Tibial nerve (tissue), 4 donors: ENCODE measurements at regions not wholly inside any gene's neighbourhood (a gene's known extent, or its start where the extent isn't known, plus 50 kb on each side); places are given as distances from the start of the nearest gene placed in this dataset.

Source experiments
- DNase-seq, 2 donors: peaks; one replicate each; pipeline ENCODE4 v3.0.0-alpha.2; 2019; ENCODE audit warnings: low spot score in 2 of 2
- H3K27ac ChIP-seq, 4 donors: fragments of 200-600 bp; sonication (generic) in 3 of 4; one replicate each; pipeline ENCODE4 v1.5.1; 2017 to 2019; ENCODE audit warnings: mild to moderate bottlenecking in 1 of 4
- H3K27me3 ChIP-seq, 2 donors: fragments of 200-600 bp; sonication (generic) in 1 of 2; one replicate each; pipeline versions ENCODE4 v1.5.1 to v1.6.0; 2017 to 2019
- H3K36me3 ChIP-seq, 3 donors: fragments of 200-600 bp; sonication (generic); one replicate each; pipeline ENCODE4 v1.5.1; 2018 to 2019
- H3K4me1 ChIP-seq, 4 donors: fragments of 200-600 bp; sonication (generic) in 3 of 4; one replicate each; pipeline ENCODE4 v1.5.1; 2017 to 2019
- H3K4me3 ChIP-seq, 4 donors: fragments of 200-600 bp; sonication (generic) in 3 of 4; one replicate each; pipeline ENCODE4 v1.5.1; 2017 to 2019; ENCODE audit warnings: mild to moderate bottlenecking in 1 of 4, moderate library complexity in 1 of 4
- H3K9me3 ChIP-seq, 4 donors: fragments of 200-600 bp; sonication (generic) in 3 of 4; one replicate each; pipeline ENCODE4 v1.5.1; 2017 to 2019
- EP300 ChIP-seq, 2 donors: sonication (generic); formaldehyde crosslinking; IDR thresholded peaks; one replicate each; pipeline ENCODE4 v1.6.1; 2017; ENCODE audit warnings: antibody characterized with exemption in 2 of 2, mild to moderate bottlenecking in 1 of 2
- POLR2A ChIP-seq, 2 donors: fragments of 450-650 bp; IDR thresholded peaks; one replicate each; pipeline ENCODE4 v1.6.1; 2017; ENCODE audit warnings: antibody characterized with exemption in 2 of 2, mild to moderate bottlenecking in 2 of 2, moderate library complexity in 2 of 2
- WGBS, 2 donors: methylation state at CpG; one replicate each; pipeline ENCODE4 v1.1.5; 2018; 5-methylcytosine and 5-hydroxymethylcytosine counted together
- TF ChIP-seq, protein P1 (sequence below), 5 experiments: fragments of 200-600 bp in 3 of 5; fragments of 450-650 bp in 2 of 5; sonication (generic) in 3 of 5; IDR thresholded peaks; one replicate each; pipeline ENCODE4 v1.5.1; 2016 to 2019; ENCODE audit warnings: antibody characterized with exemption in 5 of 5, mild to moderate bottlenecking in 3 of 5, moderate library complexity in 2 of 5

DNA sequence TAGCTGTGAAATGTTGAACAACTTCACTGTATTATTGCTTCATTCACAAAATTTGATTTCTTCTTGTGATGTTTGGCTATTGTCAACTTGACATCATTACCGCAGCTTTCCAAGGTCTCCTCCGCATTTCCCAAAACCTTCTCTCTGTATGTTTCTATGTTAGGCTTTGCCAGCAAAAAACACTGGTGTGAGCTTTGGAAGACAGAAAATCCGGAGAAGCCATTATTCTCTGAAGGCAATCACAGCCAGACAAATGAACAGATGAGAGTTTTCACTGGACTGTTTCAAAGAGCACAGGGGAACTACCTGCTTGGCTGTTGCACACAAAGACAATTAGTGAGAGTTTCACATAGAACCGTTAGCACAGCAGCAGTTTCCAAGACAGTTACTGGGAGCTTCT, 609.6 kb downstream of the BRINP3 start:
- H3K4me1 ChIP-seq: no peaks in the 10 kb centered on the region
- H3K36me3 ChIP-seq: no peaks in the 10 kb centered on the region
- H3K27me3 ChIP-seq: no peaks in the 10 kb centered on the region
- H3K4me3 ChIP-seq: no peak overlapping the region
- DNase-seq: no peak
- TF ChIP-seq, protein P1, sequence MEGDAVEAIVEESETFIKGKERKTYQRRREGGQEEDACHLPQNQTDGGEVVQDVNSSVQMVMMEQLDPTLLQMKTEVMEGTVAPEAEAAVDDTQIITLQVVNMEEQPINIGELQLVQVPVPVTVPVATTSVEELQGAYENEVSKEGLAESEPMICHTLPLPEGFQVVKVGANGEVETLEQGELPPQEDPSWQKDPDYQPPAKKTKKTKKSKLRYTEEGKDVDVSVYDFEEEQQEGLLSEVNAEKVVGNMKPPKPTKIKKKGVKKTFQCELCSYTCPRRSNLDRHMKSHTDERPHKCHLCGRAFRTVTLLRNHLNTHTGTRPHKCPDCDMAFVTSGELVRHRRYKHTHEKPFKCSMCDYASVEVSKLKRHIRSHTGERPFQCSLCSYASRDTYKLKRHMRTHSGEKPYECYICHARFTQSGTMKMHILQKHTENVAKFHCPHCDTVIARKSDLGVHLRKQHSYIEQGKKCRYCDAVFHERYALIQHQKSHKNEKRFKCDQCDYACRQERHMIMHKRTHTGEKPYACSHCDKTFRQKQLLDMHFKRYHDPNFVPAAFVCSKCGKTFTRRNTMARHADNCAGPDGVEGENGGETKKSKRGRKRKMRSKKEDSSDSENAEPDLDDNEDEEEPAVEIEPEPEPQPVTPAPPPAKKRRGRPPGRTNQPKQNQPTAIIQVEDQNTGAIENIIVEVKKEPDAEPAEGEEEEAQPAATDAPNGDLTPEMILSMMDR (IDR thresholded peaks at IDR 0.05): no peak
- no peak for TF ChIP-seq POLR2A (IDR thresholded peaks at IDR 0.05)
- TF ChIP-seq EP300 (IDR thresholded peaks at IDR 0.05): no peak
- H3K27ac ChIP-seq: no peak overlapping the region
- 55 to 63% methylated on average over 4 of the region's 4 CpGs for WGBS, 2 donors
- H3K9me3 ChIP-seq: no peaks in the 10 kb centered on the region

DNA sequence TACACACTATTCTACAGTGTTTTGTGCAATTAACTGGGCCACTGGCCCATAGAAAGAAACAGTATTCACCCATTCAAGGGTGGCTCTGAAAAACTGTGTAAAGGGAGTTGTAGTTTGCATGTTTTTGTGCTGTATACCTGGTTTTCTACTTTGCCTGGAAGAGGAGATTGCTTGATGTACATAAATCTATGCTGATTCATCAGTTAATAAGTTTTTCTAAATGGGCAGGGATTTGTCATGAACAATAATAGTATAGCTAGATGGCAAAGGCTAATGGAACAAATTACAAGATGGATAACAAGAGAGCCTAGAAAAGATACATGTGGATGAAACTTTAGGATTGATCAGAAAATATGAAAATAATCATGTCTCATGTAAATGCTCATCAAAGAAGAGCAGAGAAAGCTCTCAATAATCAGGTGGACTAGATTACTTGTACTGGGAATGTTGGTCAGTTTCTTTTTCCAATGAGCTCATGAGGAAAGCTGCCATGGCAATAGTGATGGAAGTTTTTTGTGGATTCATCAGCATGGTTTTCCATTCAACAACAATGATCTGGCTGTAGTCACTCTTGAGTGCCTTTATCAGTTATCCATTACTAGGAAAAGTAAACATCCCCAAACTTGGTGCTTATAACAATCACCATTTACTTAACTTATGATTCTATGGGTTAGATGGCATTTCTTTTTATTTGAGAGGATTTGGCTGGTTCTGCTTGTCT, 602.8 kb downstream of the BRINP3 start:
- Histone ChIP-seq H3K4me3 (no peak overlapping the region), H3K9me3 (no peaks in the 10 kb centered on the region), H3K27ac (no peak overlapping the region), H3K27me3 (no peaks in the 10 kb centered on the region), H3K4me1 (no peaks in the 10 kb centered on the region), H3K36me3 (no peaks in the 10 kb centered on the region)
- TF ChIP-seq POLR2A (IDR thresholded peaks at IDR 0.05) (no peak), EP300 (IDR thresholded peaks at IDR 0.05) (no peak)
- TF ChIP-seq, protein P1 (IDR thresholded peaks at IDR 0.05): no peak
- DNase-seq: no peak

DNA sequence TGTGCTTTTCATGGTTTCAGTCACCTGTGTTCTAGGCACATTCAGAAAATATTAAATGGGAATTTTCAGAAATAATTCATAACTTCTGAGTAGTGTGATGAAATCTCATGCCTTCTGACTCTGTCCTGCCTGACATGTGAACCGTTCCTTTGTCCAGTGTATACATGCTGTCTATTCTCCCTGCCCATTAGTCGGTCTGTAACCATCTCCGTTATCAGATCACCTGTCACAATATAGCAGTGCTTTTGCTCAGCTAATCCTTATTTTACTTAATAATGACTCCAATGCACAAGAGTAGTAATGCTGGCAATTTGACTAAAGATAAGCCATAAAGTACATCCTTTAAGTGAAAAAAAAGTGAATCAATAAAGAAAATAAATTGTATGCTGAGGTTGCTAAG, 597.5 kb downstream of the BRINP3 start:
- no peak overlapping the region for H3K27ac ChIP-seq
- no peak for DNase-seq
- 83 to 84% methylated on average over 3 of the region's 3 CpGs for WGBS, 2 donors
- H3K36me3 ChIP-seq: no peaks in the 10 kb centered on the region
- H3K27me3 ChIP-seq: no peaks in the 10 kb centered on the region
- TF ChIP-seq POLR2A (IDR thresholded peaks at IDR 0.05): no peak
- TF ChIP-seq, protein P1 (IDR thresholded peaks at IDR 0.05): no peak
- no peak for TF ChIP-seq EP300 (IDR thresholded peaks at IDR 0.05)
- H3K9me3 ChIP-seq: no peaks in the 10 kb centered on the region
- H3K4me3 ChIP-seq: no peak overlapping the region
- no peaks in the 10 kb centered on the region for H3K4me1 ChIP-seq

DNA sequence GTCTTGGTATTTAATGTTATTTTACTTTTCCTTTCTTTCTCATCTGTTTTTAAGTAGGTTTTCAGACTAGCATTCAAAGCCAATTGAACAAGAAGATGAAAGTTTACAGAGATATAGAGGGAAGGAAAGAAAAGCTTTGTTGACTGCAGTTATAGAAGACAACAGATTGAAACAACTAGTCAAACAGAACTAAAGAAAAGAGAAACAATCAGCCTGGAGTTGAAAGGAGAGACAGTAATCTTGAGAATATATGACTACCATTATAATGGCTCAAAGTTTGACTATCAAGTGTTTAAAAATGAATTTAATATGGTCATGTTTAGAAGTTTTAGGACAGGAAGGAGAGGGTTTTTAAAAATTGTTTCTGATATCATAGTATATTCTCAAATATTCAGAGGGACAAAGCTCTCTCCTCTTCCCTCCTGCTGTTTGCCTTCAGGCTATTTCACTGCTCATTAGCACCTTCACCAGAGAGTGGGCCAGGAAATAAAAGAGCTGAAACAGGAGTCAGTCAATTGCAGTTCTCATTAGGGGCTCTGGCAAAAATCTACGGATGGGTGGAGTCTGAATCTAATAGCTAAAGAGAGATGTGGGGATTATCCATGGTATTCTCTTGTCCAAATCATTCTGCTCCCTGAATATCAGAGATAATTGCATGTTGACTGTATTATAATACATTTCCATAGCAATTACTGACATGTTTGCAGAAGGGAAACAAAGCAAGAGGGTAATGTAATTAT, 577.8 kb downstream of the BRINP3 start:
- Histone ChIP-seq H3K27ac (no peak overlapping the region), H3K36me3 (no peaks in the 10 kb centered on the region), H3K27me3 (no peaks in the 10 kb centered on the region), H3K4me3 (no peak overlapping the region), H3K4me1 (no peaks in the 10 kb centered on the region), H3K9me3 (no peaks in the 10 kb centered on the region)
- no peak for DNase-seq
- 13% methylated on average over 1 of the region's 1 CpG for WGBS, 2 donors
- TF ChIP-seq POLR2A (IDR thresholded peaks at IDR 0.05) (no peak), EP300 (IDR thresholded peaks at IDR 0.05) (no peak)
- TF ChIP-seq, protein P1 (IDR thresholded peaks at IDR 0.05): no peak

DNA sequence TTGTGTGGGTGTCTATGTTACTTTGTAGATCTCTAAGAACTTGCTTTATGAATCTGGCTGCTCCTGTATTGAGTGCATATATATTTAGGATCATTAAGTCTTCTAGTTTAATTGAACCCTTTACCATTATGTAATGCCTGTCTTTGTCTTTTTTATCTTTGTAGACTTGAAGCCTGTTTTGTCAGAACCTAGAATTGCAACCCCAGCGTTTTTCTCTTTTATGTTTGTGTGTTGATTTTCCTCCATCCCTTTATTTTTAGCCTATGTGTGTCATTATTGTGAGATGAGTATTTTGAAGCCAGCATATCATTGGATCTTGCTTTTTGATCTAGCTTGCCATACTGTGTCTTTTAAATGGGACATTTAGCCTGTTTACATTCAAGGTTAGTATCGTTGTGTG, 573.2 kb downstream of the BRINP3 start:
- H3K27me3 ChIP-seq: no peaks in the 10 kb centered on the region
- no peaks in the 10 kb centered on the region for H3K9me3 ChIP-seq
- WGBS, 2 donors: 89 to 91% methylated on average over 2 of the region's 2 CpGs
- no peak overlapping the region for H3K27ac ChIP-seq
- DNase-seq: no peak
- H3K36me3 ChIP-seq: no peaks in the 10 kb centered on the region
- TF ChIP-seq, protein P1 (IDR thresholded peaks at IDR 0.05): no peak
- TF ChIP-seq POLR2A (IDR thresholded peaks at IDR 0.05) (no peak), EP300 (IDR thresholded peaks at IDR 0.05) (no peak)
- H3K4me1 ChIP-seq: no peaks in the 10 kb centered on the region
- no peak overlapping the region for H3K4me3 ChIP-seq
